Left colon (tissue), 2 donors: ENCODE measurements at regions not wholly inside any gene's neighbourhood (a gene's known extent, or its start where the extent isn't known, plus 50 kb on each side); places are given as distances from the start of the nearest gene placed in this dataset.
"Not testable (repeated sequence)": the region's sequence is repeated elsewhere in the genome, so short reads cannot be mapped to it uniquely, and the experiment has no call there.

Experiments
- ATAC-seq: fragments of 200-7000 bp; cut with Tn5 transposase; one replicate; pipeline ENCODE4 v1.9.1; 2020; ENCODE audit warnings: mild to moderate bottlenecking, moderate library complexity
- DNase-seq, 2 donors: peaks; one replicate each; pipeline ENCODE4 v3.0.0-alpha.2; 2020
- intact Hi-C, 2 donors: fragments of 100-400 bp; cut with DNase I in 1 of 2; cut with micrococcal nuclease in 1 of 2; formaldehyde crosslinking; loops; one replicate each; pipeline versions ENCODE4 v1.11.2 to v1.14.0; 2022; cut with DNase I, micrococcal nuclease
- donor health status: DM: no; HTN: no; CAD: no.
- donor health status: DM: yes; HTN: yes; CAD: no.

GRCh38 chr2:187208199-187208785 lies 239.8 kb downstream of the CALCRL start:
- intact Hi-C loops, result no loop called here
- ATAC-seq, result peak; percentile 76
- peak in 1 of 2 donors; percentile 5 for DNase-seq

GRCh38 chr2:187207126-187207525 lies 240.9 kb downstream of the CALCRL start:
- no peak for ATAC-seq
- no peak for DNase-seq
- intact Hi-C loops, result no loop called here

GRCh38 chr2:187206471-187206870 lies 241.6 kb downstream of the CALCRL start:
- ATAC-seq, result no peak
- intact Hi-C loops, result no loop called here
- DNase-seq, result no peak

- DNase-seq (no peak), ATAC-seq (no peak)
- intact Hi-C loops, result no loop called here
Observed at GRCh38 chr2:187206071-187206470, 242.0 kb downstream of the CALCRL start.

- DNase-seq (no peak), ATAC-seq (no peak)
- intact Hi-C loops, result no loop called here
Observed at GRCh38 chr2:187198136-187198535, 249.9 kb downstream of the CALCRL start.

- no peak for ATAC-seq
- intact Hi-C loops, result no loop called here
- no peak for DNase-seq
Observed at GRCh38 chr2:187194049-187194448, 254.0 kb downstream of the CALCRL start.

GRCh38 chr2:187188783-187189631 lies 259.0 kb downstream of the CALCRL start:
- DNase-seq (no peak), ATAC-seq (peak; percentile 99)
- intact Hi-C loops, result no loop called here

- intact Hi-C loops, result no loop called here
- DNase-seq, result no peak
- ATAC-seq, result no peak
Observed at GRCh38 chr2:187187519-187187918, 260.5 kb downstream of the CALCRL start.

- intact Hi-C loops, result no loop called here
- DNase-seq, result no peak
- no peak for ATAC-seq
Observed at GRCh38 chr2:187180529-187180928, 267.5 kb downstream of the CALCRL start.

- DNase-seq, intact Hi-C loops, ATAC-seq: not testable (repeated sequence)
Observed at GRCh38 chr2:187178876-187179275, 269.2 kb downstream of the CALCRL start.

- intact Hi-C loops, result no loop called here
- ATAC-seq (no peak), DNase-seq (no peak)
Observed at GRCh38 chr2:187177253-187177652, 270.8 kb downstream of the CALCRL start.

- ATAC-seq, result no peak
- intact Hi-C loops, result no loop called here
- no peak for DNase-seq
Observed at GRCh38 chr2:187174582-187174981, 273.5 kb downstream of the CALCRL start.

- intact Hi-C loops, result no loop called here
- ATAC-seq (no peak), DNase-seq (no peak)
Observed at GRCh38 chr2:187171318-187171717, 276.7 kb downstream of the CALCRL start.

GRCh38 chr2:187169864-187170263 lies 278.2 kb downstream of the CALCRL start:
- ATAC-seq (no peak), DNase-seq (no peak)
- intact Hi-C loops, result no loop called here

- ATAC-seq, result no peak
- intact Hi-C loops, result no loop called here
Observed at GRCh38 chr2:187168720-187169713, 279.0 kb downstream of the CALCRL start.

GRCh38 chr2:187167491-187167890 lies 280.6 kb downstream of the CALCRL start:
- no peak for ATAC-seq
- no peak for DNase-seq
- intact Hi-C loops, result no loop called here

More at GRCh38 chr2:187168720-187169713, 279.0 kb downstream of the CALCRL start:
- no peak for DNase-seq

- intact Hi-C loops, result no loop called here
- ATAC-seq (no peak), DNase-seq (no peak)
Observed at GRCh38 chr2:187165936-187166610, 282.0 kb downstream of the CALCRL start.

- no peak for DNase-seq
- ATAC-seq, result no peak
- intact Hi-C loops, result no loop called here
Observed at GRCh38 chr2:187158452-187158851, 289.6 kb downstream of the CALCRL start.

GRCh38 chr2:187157046-187157445 lies 291.0 kb downstream of the CALCRL start:
- intact Hi-C loops, result no loop called here
- DNase-seq, result no peak
- ATAC-seq, result no peak
